ENCODE measurements at regions not wholly inside any gene's neighbourhood (a gene's known extent, or its start where the extent isn't known, plus 50 kb on each side); places are given as distances from the start of the nearest gene placed in this dataset.

GRCh38 chr2:67660015-67660602 is 263.0 kb downstream of the ETAA1 start:
- TF ChIP-seq CTCF (IDR thresholded peaks at IDR 0.05; ENCODE audit: low read length) (no peak), EZH2 (IDR thresholded peaks at IDR 0.05; ENCODE audit: borderline replicate concordance, low read length) (no peak)

Data from OCI-LY1 (cell line).